Breast epithelium (tissue), 4 donors: ENCODE measurements at regions not wholly inside any gene's neighbourhood (a gene's known extent, or its start where the extent isn't known, plus 50 kb on each side); places are given as distances from the start of the nearest gene placed in this dataset.

Experiments
- DNase-seq, 2 donors: peaks; one replicate each; pipeline ENCODE4 v3.0.0-alpha.2; 2019; ENCODE audit warnings: low spot score in 2 of 2
- H3K27ac ChIP-seq, 2 donors: fragments of 200-600 bp; sonication (generic) in 1 of 2; one replicate each; pipeline ENCODE4 v1.5.1; 2016 to 2019; ENCODE audit warnings: mild to moderate bottlenecking in 1 of 2
- H3K27me3 ChIP-seq, 2 donors: fragments of 200-600 bp; sonication (generic) in 1 of 2; one replicate each; pipeline versions ENCODE4 v1.5.1 to v1.6.0; 2017 to 2019; ENCODE audit warnings: control low read depth in 1 of 2, mild to moderate bottlenecking in 1 of 2
- H3K36me3 ChIP-seq: fragments of 200-600 bp; one replicate; pipeline ENCODE4 v1.5.1; 2019
- H3K4me1 ChIP-seq, 2 donors: fragments of 200-600 bp; sonication (generic); one replicate each; pipeline ENCODE4 v1.5.1; 2016 to 2019; ENCODE audit warnings: control low read depth in 1 of 2
- H3K4me3 ChIP-seq, 3 donors: fragments of 200-600 bp; sonication (generic); 1 replicate in 2 of 3; 2 replicates in 1 of 3; pipeline ENCODE4 v1.5.1; 2016 to 2019; ENCODE audit warnings: mild to moderate bottlenecking in 3 of 3, moderate library complexity in 2 of 3
- H3K9me3 ChIP-seq, 2 donors: fragments of 200-600 bp; sonication (generic) in 1 of 2; one replicate each; pipeline ENCODE4 v1.5.1; 2016 to 2019; ENCODE audit warnings: control low read depth in 1 of 2
- POLR2A ChIP-seq: fragments of 450-650 bp; IDR thresholded peaks from one replicate; pipeline ENCODE4 v1.6.1; 2016; ENCODE audit warnings: antibody characterized with exemption, mild to moderate bottlenecking, moderate library complexity
- POLR2AphosphoS5 ChIP-seq, 3 donors: sonication (generic); formaldehyde crosslinking; IDR thresholded peaks; one replicate each; pipeline ENCODE4 v1.6.1; 2017; ENCODE audit warnings: antibody characterized with exemption in 3 of 3
- intact Hi-C: fragments of 100-400 bp; cut with DNase I; formaldehyde crosslinking; loops from one replicate; pipeline ENCODE4 v1.15.1; 2023; ENCODE audit warnings: low total_unique reads
- TF ChIP-seq, protein P1 (sequence below), 3 donors: fragments of 450-650 bp; IDR thresholded peaks; one replicate each; pipeline ENCODE4 v1.5.1; 2016 to 2017; ENCODE audit warnings: antibody characterized with exemption in 3 of 3, mild to moderate bottlenecking in 3 of 3, moderate library complexity in 3 of 3

DNA sequence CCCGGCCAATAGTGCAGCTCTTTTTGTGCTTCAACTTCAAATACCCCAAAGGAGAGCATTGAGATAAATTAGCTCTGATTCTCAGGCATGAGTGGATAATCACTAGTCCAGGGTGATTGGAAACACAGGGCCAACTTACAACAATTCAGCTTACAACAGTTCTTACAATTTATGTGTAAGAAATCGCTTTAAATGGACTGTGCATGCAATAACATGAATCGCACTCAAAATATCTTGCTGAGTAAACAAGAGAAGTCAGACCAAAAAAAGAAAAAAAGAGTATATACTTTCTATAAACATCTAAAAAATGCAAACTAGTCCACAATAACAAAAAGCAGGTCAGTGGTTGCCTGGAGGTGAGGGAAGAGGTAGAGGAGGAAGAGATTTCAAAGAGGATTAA lies 150.6 kb upstream of the EDIL3 start:
- intact Hi-C loops, result no loop called here
- peaks cover 0 to 10% of the 10 kb centered on the region in 2 donors for H3K9me3 ChIP-seq
- no peaks in the 10 kb centered on the region for H3K36me3 ChIP-seq
- no peaks in the 10 kb centered on the region for H3K4me1 ChIP-seq
- no peak for DNase-seq
- no peak overlapping the region for H3K27ac ChIP-seq
- H3K4me3 ChIP-seq, result no peak overlapping the region
- TF ChIP-seq POLR2A (no peak), POLR2AphosphoS5 (IDR thresholded peaks at IDR 0.05) (no peak)
- TF ChIP-seq, protein P1, sequence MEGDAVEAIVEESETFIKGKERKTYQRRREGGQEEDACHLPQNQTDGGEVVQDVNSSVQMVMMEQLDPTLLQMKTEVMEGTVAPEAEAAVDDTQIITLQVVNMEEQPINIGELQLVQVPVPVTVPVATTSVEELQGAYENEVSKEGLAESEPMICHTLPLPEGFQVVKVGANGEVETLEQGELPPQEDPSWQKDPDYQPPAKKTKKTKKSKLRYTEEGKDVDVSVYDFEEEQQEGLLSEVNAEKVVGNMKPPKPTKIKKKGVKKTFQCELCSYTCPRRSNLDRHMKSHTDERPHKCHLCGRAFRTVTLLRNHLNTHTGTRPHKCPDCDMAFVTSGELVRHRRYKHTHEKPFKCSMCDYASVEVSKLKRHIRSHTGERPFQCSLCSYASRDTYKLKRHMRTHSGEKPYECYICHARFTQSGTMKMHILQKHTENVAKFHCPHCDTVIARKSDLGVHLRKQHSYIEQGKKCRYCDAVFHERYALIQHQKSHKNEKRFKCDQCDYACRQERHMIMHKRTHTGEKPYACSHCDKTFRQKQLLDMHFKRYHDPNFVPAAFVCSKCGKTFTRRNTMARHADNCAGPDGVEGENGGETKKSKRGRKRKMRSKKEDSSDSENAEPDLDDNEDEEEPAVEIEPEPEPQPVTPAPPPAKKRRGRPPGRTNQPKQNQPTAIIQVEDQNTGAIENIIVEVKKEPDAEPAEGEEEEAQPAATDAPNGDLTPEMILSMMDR (IDR thresholded peaks at IDR 0.05), result no peak
- no peaks in the 10 kb centered on the region for H3K27me3 ChIP-seq

GRCh38 chr5:84524491-84524890 lies 139.8 kb upstream of the EDIL3 start:
- Histone ChIP-seq H3K27me3 (no peaks in the 10 kb centered on the region), H3K36me3 (no peaks in the 10 kb centered on the region), H3K4me3 (no peak overlapping the region), H3K9me3 (no peaks in the 10 kb centered on the region), H3K4me1 (no peaks in the 10 kb centered on the region), H3K27ac (no peak overlapping the region)
- TF ChIP-seq POLR2AphosphoS5 (IDR thresholded peaks at IDR 0.05) (no peak), POLR2A (no peak)
- TF ChIP-seq, protein P1 (IDR thresholded peaks at IDR 0.05), result no peak
- DNase-seq, result no peak
- intact Hi-C loops, result no loop called here

- no peaks in the 10 kb centered on the region for H3K9me3 ChIP-seq
- H3K27ac ChIP-seq, result no peak overlapping the region
- no peaks in the 10 kb centered on the region for H3K27me3 ChIP-seq
- H3K36me3 ChIP-seq, result no peaks in the 10 kb centered on the region
- no peaks in the 10 kb centered on the region for H3K4me1 ChIP-seq
- DNase-seq, result no peak
- H3K4me3 ChIP-seq, result no peak overlapping the region
- intact Hi-C loops, result no loop called here
- TF ChIP-seq POLR2A (no peak), POLR2AphosphoS5 (IDR thresholded peaks at IDR 0.05) (no peak)
- TF ChIP-seq, protein P1 (IDR thresholded peaks at IDR 0.05), result no peak
These were observed 134.2 kb upstream of the EDIL3 start for GRCh38 chr5:84518862-84519261.

GRCh38 chr5:84518370-84518769 lies 133.7 kb upstream of the EDIL3 start:
- TF ChIP-seq POLR2AphosphoS5 (IDR thresholded peaks at IDR 0.05) (no peak), POLR2A (no peak)
- TF ChIP-seq, protein P1 (IDR thresholded peaks at IDR 0.05), result no peak
- no peak for DNase-seq
- no peaks in the 10 kb centered on the region for H3K36me3 ChIP-seq
- H3K27me3 ChIP-seq, result no peaks in the 10 kb centered on the region
- no peaks in the 10 kb centered on the region for H3K9me3 ChIP-seq
- no peak overlapping the region for H3K27ac ChIP-seq
- intact Hi-C loops, result no loop called here
- H3K4me3 ChIP-seq, result no peak overlapping the region
- no peaks in the 10 kb centered on the region for H3K4me1 ChIP-seq

DNA sequence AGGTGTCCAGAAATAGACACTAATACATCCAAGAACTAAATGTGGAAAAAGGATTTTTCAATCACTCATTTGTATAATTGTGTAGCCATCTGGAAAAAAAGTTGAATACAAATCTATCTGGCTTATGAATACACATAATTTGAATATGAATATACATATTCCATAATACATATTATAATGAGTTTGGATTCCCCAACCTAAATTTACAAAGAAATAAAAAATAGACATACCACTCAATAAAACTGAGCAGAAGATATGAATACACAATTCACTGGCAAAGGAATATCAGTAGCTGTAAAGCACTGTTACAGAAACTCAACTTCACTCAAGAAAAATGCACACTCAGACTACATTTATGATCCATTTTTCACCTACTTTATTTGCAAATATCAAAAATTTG lies 121.9 kb upstream of the EDIL3 start:
- intact Hi-C loops, result no loop called here
- no peak for DNase-seq
- TF ChIP-seq, protein P1 (IDR thresholded peaks at IDR 0.05), result no peak
- TF ChIP-seq POLR2AphosphoS5 (IDR thresholded peaks at IDR 0.05) (no peak), POLR2A (no peak)
- H3K4me1 ChIP-seq, result no peaks in the 10 kb centered on the region
- H3K27ac ChIP-seq, result no peak overlapping the region
- H3K27me3 ChIP-seq, result no peaks in the 10 kb centered on the region
- no peaks in the 10 kb centered on the region for H3K36me3 ChIP-seq
- no peak overlapping the region for H3K4me3 ChIP-seq
- no peaks in the 10 kb centered on the region for H3K9me3 ChIP-seq
